Neural progenitor cell (in vitro differentiated cells): ENCODE measurements at regions not wholly inside any gene's neighbourhood (a gene's known extent, or its start where the extent isn't known, plus 50 kb on each side); places are given as distances from the start of the nearest gene placed in this dataset.

Experiments used
- EZH2 ChIP-seq: fragments of 200-600 bp; sonication (generic); IDR thresholded peaks from 2 replicates; pipeline ENCODE4 v1.6.1; 2017; ENCODE audit warnings: antibody characterized with exemption, mild to moderate bottlenecking, moderate library complexity
- TF ChIP-seq, protein P1 (sequence below): fragments of 200-600 bp; sonication (generic); IDR thresholded peaks from 2 replicates; pipeline ENCODE4 v1.5.1; 2017; ENCODE audit warnings: antibody characterized with exemption, mild to moderate bottlenecking

DNA sequence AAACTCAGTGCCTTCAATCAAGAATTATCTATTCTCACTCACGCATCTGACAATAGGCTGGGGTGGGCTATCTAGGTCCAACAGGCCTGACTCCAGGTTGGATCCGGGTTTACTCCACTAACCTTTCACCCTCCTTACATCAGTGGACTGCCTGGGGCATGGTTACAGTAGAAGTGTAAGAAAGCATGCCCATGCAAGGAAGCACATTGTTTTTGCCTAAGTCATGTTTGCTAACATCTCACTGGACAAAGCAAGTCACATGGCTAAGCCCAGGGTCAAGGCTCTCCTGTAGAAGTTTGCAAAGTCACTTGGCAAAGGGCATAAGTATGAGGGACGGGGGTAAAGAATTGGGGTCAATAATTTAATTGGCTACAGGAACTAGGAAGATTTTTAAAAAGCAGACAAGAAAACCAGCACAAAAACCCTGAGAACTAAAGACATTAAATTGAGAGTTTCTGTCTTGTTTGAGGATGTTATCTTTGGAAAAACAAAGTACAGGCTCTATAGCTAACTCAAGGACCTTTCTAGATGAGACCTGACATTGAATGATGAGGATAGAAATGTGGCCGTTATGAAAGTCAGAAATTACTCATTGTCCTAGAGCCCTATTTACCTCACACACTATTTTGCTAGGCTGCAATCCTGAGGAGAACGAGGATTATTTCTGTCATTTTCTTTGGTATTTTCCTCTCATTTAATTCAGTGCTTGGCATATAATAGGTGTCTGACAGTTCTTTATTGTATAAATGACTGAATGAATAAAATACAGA lies 214.2 kb downstream of the IL20RB start:
- TF ChIP-seq, protein P1, sequence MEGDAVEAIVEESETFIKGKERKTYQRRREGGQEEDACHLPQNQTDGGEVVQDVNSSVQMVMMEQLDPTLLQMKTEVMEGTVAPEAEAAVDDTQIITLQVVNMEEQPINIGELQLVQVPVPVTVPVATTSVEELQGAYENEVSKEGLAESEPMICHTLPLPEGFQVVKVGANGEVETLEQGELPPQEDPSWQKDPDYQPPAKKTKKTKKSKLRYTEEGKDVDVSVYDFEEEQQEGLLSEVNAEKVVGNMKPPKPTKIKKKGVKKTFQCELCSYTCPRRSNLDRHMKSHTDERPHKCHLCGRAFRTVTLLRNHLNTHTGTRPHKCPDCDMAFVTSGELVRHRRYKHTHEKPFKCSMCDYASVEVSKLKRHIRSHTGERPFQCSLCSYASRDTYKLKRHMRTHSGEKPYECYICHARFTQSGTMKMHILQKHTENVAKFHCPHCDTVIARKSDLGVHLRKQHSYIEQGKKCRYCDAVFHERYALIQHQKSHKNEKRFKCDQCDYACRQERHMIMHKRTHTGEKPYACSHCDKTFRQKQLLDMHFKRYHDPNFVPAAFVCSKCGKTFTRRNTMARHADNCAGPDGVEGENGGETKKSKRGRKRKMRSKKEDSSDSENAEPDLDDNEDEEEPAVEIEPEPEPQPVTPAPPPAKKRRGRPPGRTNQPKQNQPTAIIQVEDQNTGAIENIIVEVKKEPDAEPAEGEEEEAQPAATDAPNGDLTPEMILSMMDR, result no peak
- no peak for TF ChIP-seq EZH2
